CD14-positive monocyte (primary cell): ENCODE measurements at regions not wholly inside any gene's neighbourhood (a gene's known extent, or its start where the extent isn't known, plus 50 kb on each side); places are given as distances from the start of the nearest gene placed in this dataset.
"Not testable (repeated sequence)": the region's sequence is repeated elsewhere in the genome, so short reads cannot be mapped to it uniquely, and the experiment has no call there.

Experiments
- DNase-seq, 3 donors: peaks; one replicate each; pipeline ENCODE4 v3.0.0-alpha.2; 2011 to 2022
- H2AFZ ChIP-seq: 2 replicates; pipeline ENCODE4 v1.6.0; 2012; ENCODE audit warnings: mild to moderate bottlenecking, low read depth, low read length, inconsistent platforms; ENCODE audit not compliant: insufficient read depth, poor library complexity, severe bottlenecking
- H3K27ac ChIP-seq, 2 donors: 1 replicate in 1 of 2; 2 replicates in 1 of 2; pipeline ENCODE4 v1.5.1; 2012 to 2013; ENCODE audit warnings: low read length in 2 of 2, control low read depth in 1 of 2, inconsistent platforms in 1 of 2, low read depth in 1 of 2, mild to moderate bottlenecking in 1 of 2
- H3K27me3 ChIP-seq, 2 donors: one replicate each; pipeline versions ENCODE4 v1.6.0 to v1.6.1; 2011 to 2013; ENCODE audit warnings: low read length in 2 of 2; ENCODE audit not compliant: control insufficient read depth in 2 of 2, insufficient read depth in 2 of 2
- H3K36me3 ChIP-seq, 2 donors: replicated peaks in 1 of 2; 1 replicate in 1 of 2; 2 replicates in 1 of 2; pipeline versions ENCODE4 v1.5.1 to v1.6.1; 2012 to 2013; ENCODE audit warnings: low read length in 2 of 2, control low read depth in 1 of 2, inconsistent platforms in 1 of 2, mild to moderate bottlenecking in 1 of 2; ENCODE audit not compliant: insufficient read depth in 2 of 2, control insufficient read depth in 1 of 2
- H3K4me1 ChIP-seq, 2 donors: 1 replicate in 1 of 2; 2 replicates in 1 of 2; pipeline versions ENCODE4 v1.5.1 to v1.6.1; 2012 to 2013; ENCODE audit warnings: low read length in 2 of 2, control low read depth in 1 of 2, inconsistent platforms in 1 of 2, mild to moderate bottlenecking in 1 of 2, moderate library complexity in 1 of 2; ENCODE audit not compliant: insufficient read depth in 2 of 2, control insufficient read depth in 1 of 2
- H3K4me2 ChIP-seq: replicated peaks from 2 replicates; pipeline ENCODE3; 2012; ENCODE audit warnings: low read length, moderate library complexity, mild to moderate bottlenecking; ENCODE audit not compliant: poor library complexity, severe bottlenecking; ENCODE audit errors: extremely low read depth
- H3K4me3 ChIP-seq, 3 experiments: fragments of 200-600 bp in 1 of 3; sonication (generic) in 1 of 3; replicated peaks in 1 of 3; 1 replicate in 2 of 3; 2 replicates in 1 of 3; pipeline ENCODE4 v1.5.1; 2011 to 2013; ENCODE audit warnings: low read length in 3 of 3, mild to moderate bottlenecking in 3 of 3, control low read depth in 2 of 3, low read depth in 2 of 3, inconsistent platforms in 1 of 3, moderate library complexity in 1 of 3
- H3K79me2 ChIP-seq: 2 replicates; pipeline ENCODE4 v1.6.0; 2012; ENCODE audit warnings: mild to moderate bottlenecking, control low read depth, inconsistent platforms, low read length, moderate library complexity; ENCODE audit not compliant: insufficient read depth
- H3K9ac ChIP-seq: 2 replicates; pipeline ENCODE4 v1.6.0; 2017; ENCODE audit warnings: low read length, mild to moderate bottlenecking; ENCODE audit not compliant: insufficient read depth, poor library complexity, severe bottlenecking
- H3K9me3 ChIP-seq, 2 donors: replicated peaks in 1 of 2; 1 replicate in 1 of 2; 2 replicates in 1 of 2; pipeline versions ENCODE4 v1.5.1 to v1.6.1; 2012 to 2013; ENCODE audit warnings: low read length in 2 of 2, control low read depth in 1 of 2; ENCODE audit not compliant: control insufficient read depth in 1 of 2, insufficient read depth in 1 of 2
- H4K20me1 ChIP-seq: 2 replicates; pipeline ENCODE4 v1.6.0; 2012; ENCODE audit warnings: mild to moderate bottlenecking, low read length, control low read depth, moderate library complexity; ENCODE audit not compliant: insufficient read depth
- H3K27ac Mint-ChIP-seq, 7 donors: one replicate each; pipeline ENCODE4 v1.8.0; 2020; ENCODE audit warnings: mild to moderate bottlenecking in 7 of 7, mixed read lengths in 7 of 7, moderate library complexity in 6 of 7, inconsistent platforms in 2 of 7
- H3K27me3 Mint-ChIP-seq, 3 donors: one replicate each; pipeline ENCODE4 v1.8.0; 2021 to 2022; ENCODE audit warnings: low read depth in 3 of 3, mild to moderate bottlenecking in 3 of 3, mixed read lengths in 3 of 3, moderate library complexity in 3 of 3, inconsistent platforms in 1 of 3
- H3K36me3 Mint-ChIP-seq, 2 donors: one replicate each; pipeline ENCODE4 v1.8.0; 2020; ENCODE audit warnings: mixed read lengths in 2 of 2, inconsistent platforms in 1 of 2, mild to moderate bottlenecking in 1 of 2
- H3K4me1 Mint-ChIP-seq: one replicate; pipeline ENCODE4 v1.8.0; 2020; ENCODE audit warnings: mild to moderate bottlenecking, mixed read lengths
- H3K4me3 Mint-ChIP-seq, 2 donors: one replicate each; pipeline ENCODE4 v1.8.0; 2020; ENCODE audit warnings: mild to moderate bottlenecking in 2 of 2, mixed read lengths in 2 of 2, moderate library complexity in 1 of 2
- H3K9me3 Mint-ChIP-seq, 7 donors: one replicate each; pipeline ENCODE4 v1.8.0; 2020 to 2022; ENCODE audit warnings: mixed read lengths in 7 of 7, mild to moderate bottlenecking in 6 of 7, moderate library complexity in 6 of 7, inconsistent platforms in 2 of 7
- CTCF ChIP-seq: fragments of 200-600 bp; IDR thresholded peaks from one replicate; pipeline ENCODE4 v1.8.0; 2022; ENCODE audit warnings: antibody characterized with exemption, mild to moderate bottlenecking
- WGBS: methylation state at CpG from one replicate; pipeline ENCODE4 v1.1.5; 2013; ENCODE audit warnings: missing lambda C conversion rate; ENCODE audit not compliant: insufficient coverage; 5-methylcytosine and 5-hydroxymethylcytosine counted together
- intact Hi-C, 2 donors: fragments of 100-400 bp; cut with micrococcal nuclease; formaldehyde crosslinking; loops; one replicate each; pipeline versions ENCODE4 v1.15.0 to v1.15.1; 2023

DNA sequence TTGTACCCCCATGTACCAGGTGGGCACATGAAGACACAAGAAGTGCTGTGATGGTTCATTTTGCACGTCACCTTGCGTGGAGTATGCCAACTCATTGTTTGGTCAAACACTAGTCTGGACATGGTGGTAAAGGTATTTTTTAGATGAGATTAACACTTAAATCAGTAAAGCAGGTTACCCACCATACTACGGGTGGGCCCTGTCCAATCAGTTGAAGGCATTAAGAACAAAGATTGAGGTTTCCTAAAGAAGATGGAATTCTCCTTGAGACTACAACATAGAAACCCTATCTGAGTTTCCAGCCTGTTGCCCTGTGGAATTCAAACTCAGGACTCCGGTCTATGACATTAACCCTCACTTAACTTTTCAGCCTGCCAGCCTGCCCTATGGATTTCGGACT, 118.4 kb downstream of the RPLP1 start:
- TF ChIP-seq CTCF: no peak
- Mint-ChIP-seq H3K27me3 (peaks cover 4 to 6% (median 6%) of the 10 kb centered on the region in 3 donors), H3K27ac (no peak overlapping the region), H3K4me1 (peaks cover 21% of the 10 kb centered on the region), H3K36me3 (no peaks in the 10 kb centered on the region), H3K9me3 (no peaks in the 10 kb centered on the region), H3K4me3 (no peak overlapping the region)
- Histone ChIP-seq H3K79me2 (no peaks in the 10 kb centered on the region), H2AFZ (no peak overlapping the region), H3K4me3 (no peak overlapping the region), H3K9ac (no peak overlapping the region), H3K27ac (no peak overlapping the region), H4K20me1 (no peaks in the 10 kb centered on the region), H3K36me3 (no peaks in the 10 kb centered on the region), H3K9me3 (no peaks in the 10 kb centered on the region), H3K4me1 (peaks cover 16 to 22% of the 10 kb centered on the region in 2 donors), H3K27me3 (no peaks in the 10 kb centered on the region), H3K4me2 (no peak overlapping the region)
- DNase-seq: no peak
- intact Hi-C loops: loop anchor here in 1 of 2 donors (5.0 to 10.0 kb wide), 3 partner anchors 49 to 524 kb away; partner anchors contain the start of gene TLE3
- WGBS: 100% methylated on average over 4 of the region's 5 CpGs

DNA sequence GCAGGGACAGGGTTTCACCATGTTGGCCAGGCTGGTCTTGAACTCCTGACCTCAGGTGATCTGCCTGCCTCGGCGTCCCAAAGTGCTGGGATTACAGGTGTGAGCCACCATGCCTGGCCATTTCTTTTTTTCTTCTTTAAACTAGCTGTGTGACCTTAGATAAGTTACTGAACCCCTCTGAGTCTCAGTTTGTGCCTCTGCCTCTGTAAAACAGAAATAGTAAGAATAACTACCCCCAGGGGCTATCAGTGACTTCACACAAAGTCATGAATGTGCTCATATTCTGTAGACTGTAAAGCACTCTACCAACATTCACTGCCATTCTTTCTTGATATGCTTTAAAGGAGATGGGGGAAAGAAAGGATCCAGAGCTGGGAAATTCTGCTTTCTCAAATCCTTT, 120.7 kb downstream of the RPLP1 start:
- H3K36me3 ChIP-seq, H4K20me1 ChIP-seq, H3K4me3 ChIP-seq, H3K4me2 ChIP-seq, H3K9me3 Mint-ChIP-seq, H3K27ac ChIP-seq, H3K9me3 ChIP-seq, H3K27ac Mint-ChIP-seq, H3K27me3 Mint-ChIP-seq, H3K4me3 Mint-ChIP-seq, H3K79me2 ChIP-seq, H3K9ac ChIP-seq, H3K36me3 Mint-ChIP-seq, H3K27me3 ChIP-seq, H2AFZ ChIP-seq, DNase-seq: not testable (repeated sequence)
- peaks cover 35% of the 10 kb centered on the region for H3K4me1 Mint-ChIP-seq
- peaks cover 24 to 29% of the 10 kb centered on the region in 2 donors for H3K4me1 ChIP-seq
- intact Hi-C loops: loop anchor here in 1 of 2 donors (5.0 to 10.0 kb wide), 3 partner anchors 51 to 522 kb away; partner anchors contain the start of gene TLE3
- 92% methylated on average over 2 of the region's 2 CpGs for WGBS
